HG03159 (cell line): ENCODE measurements at regions not wholly inside any gene's neighbourhood (a gene's known extent, or its start where the extent isn't known, plus 50 kb on each side); places are given as distances from the start of the nearest gene placed in this dataset.
"Not testable (repeated sequence)": the region's sequence is repeated elsewhere in the genome, so short reads cannot be mapped to it uniquely, and the experiment has no call there.

Source experiments
- ATAC-seq: cut with Tn5 transposase; IDR thresholded peaks from one replicate; pipeline ENCODE4 v1.9.1; 2021; ENCODE audit warnings: mild to moderate bottlenecking, moderate library complexity; ENCODE audit not compliant: unreplicated experiment

- no peak for ATAC-seq
These were observed 949.0 kb downstream of the C4orf33 start for GRCh38 chr4:130044788-130045531.

- no peak for ATAC-seq
These were observed 957.8 kb downstream of the C4orf33 start for GRCh38 chr4:130053723-130054122.

- ATAC-seq = no peak
These were observed 959.0 kb downstream of the C4orf33 start for GRCh38 chr4:130054908-130055307.

- ATAC-seq = no peak
These were observed 960.3 kb downstream of the C4orf33 start for GRCh38 chr4:130056286-130056685.

GRCh38 chr4:130064471-130064870, 968.5 kb downstream of the C4orf33 start:
- no peak for ATAC-seq

GRCh38 chr4:130067419-130067818, 971.5 kb downstream of the C4orf33 start:
- ATAC-seq = no peak

GRCh38 chr4:130068072-130068471, 972.1 kb downstream of the C4orf33 start:
- no peak for ATAC-seq

- ATAC-seq = no peak
These were observed 975.8 kb downstream of the C4orf33 start for GRCh38 chr4:130071746-130072145.

GRCh38 chr4:130073145-130073790, 977.3 kb downstream of the C4orf33 start:
- ATAC-seq = no peak

- peak; percentile 48 for ATAC-seq
These were observed 978.1 kb downstream of the C4orf33 start for GRCh38 chr4:130074096-130074495.

- ATAC-seq = no peak
These were observed 981.3 kb downstream of the C4orf33 start for GRCh38 chr4:130077275-130077674.

- not testable (repeated sequence) for ATAC-seq
These were observed 983.1 kb downstream of the C4orf33 start for GRCh38 chr4:130079027-130079426.

- no peak for ATAC-seq
These were observed 985.0 kb downstream of the C4orf33 start for GRCh38 chr4:130080872-130081451.

- no peak for ATAC-seq
These were observed 994.5 kb downstream of the C4orf33 start for GRCh38 chr4:130090427-130090826.

- ATAC-seq = no peak
These were observed 996.4 kb downstream of the C4orf33 start for GRCh38 chr4:130092187-130093015.

- no peak for ATAC-seq
These were observed 1003.2 kb downstream of the C4orf33 start for GRCh38 chr4:130099105-130099504.

GRCh38 chr4:130110189-130110588, 1014.2 kb downstream of the C4orf33 start:
- peak; percentile 62 for ATAC-seq

GRCh38 chr4:130110770-130111169, 1014.8 kb downstream of the C4orf33 start:
- ATAC-seq = no peak

- ATAC-seq = no peak
These were observed 1028.1 kb downstream of the C4orf33 start for GRCh38 chr4:130124066-130124465.

GRCh38 chr4:130125467-130125866, 1029.5 kb downstream of the C4orf33 start:
- ATAC-seq = no peak

GRCh38 chr4:130127297-130127696, 1031.3 kb downstream of the C4orf33 start:
- ATAC-seq = no peak
